ENCODE measurements at regions not wholly inside any gene's neighbourhood (a gene's known extent, or its start where the extent isn't known, plus 50 kb on each side); places are given as distances from the start of the nearest gene placed in this dataset.
A peak's percentile ranks its signal among the peaks of the same experiment; 100 is the strongest.

GRCh38 chr11:38562562-38562961, 1964.5 kb upstream of the RAG2 start:
- intact Hi-C loops (cut with DNase I) = no loop called here
- Histone ChIP-seq H3K9me3 (peaks cover 0 to 4% of the 10 kb centered on the region in 2 donors), H3K36me3 (no peaks in the 10 kb centered on the region), H3K27me3 (no peaks in the 10 kb centered on the region), H3K27ac (no peak overlapping the region), H3K4me3 (no peak overlapping the region), H3K4me1 (no peaks in the 10 kb centered on the region)
- ATAC-seq (no peak), DNase-seq (no peak)
- no peak for TF ChIP-seq CTCF (IDR thresholded peaks at IDR 0.05)

- Histone ChIP-seq H3K4me1 (no peaks in the 10 kb centered on the region), H3K27me3 (no peaks in the 10 kb centered on the region), H3K4me3 (no peak overlapping the region), H3K36me3 (no peaks in the 10 kb centered on the region), H3K27ac (no peak overlapping the region), H3K9me3 (no peaks in the 10 kb centered on the region)
- intact Hi-C loops (cut with DNase I) = no loop called here
- no peak for TF ChIP-seq CTCF (IDR thresholded peaks at IDR 0.05)
- ATAC-seq (no peak), DNase-seq (peak in 2 of 4 donors; percentile 24 to 59)
These were observed 1955.1 kb upstream of the RAG2 start for GRCh38 chr11:38553148-38553547.

GRCh38 chr11:38547462-38547861, 1949.4 kb upstream of the RAG2 start:
- Histone ChIP-seq H3K36me3 (no peaks in the 10 kb centered on the region), H3K4me3 (no peak overlapping the region), H3K9me3 (no peaks in the 10 kb centered on the region), H3K27me3 (no peaks in the 10 kb centered on the region), H3K4me1 (no peaks in the 10 kb centered on the region), H3K27ac (no peak overlapping the region)
- no peak for ATAC-seq
- intact Hi-C loops (cut with DNase I) = no loop called here
- no peak for TF ChIP-seq CTCF (IDR thresholded peaks at IDR 0.05)
- DNase-seq = no peak

GRCh38 chr11:38543986-38544385, 1946.0 kb upstream of the RAG2 start:
- ATAC-seq = no peak
- Histone ChIP-seq H3K9me3 (no peaks in the 10 kb centered on the region), H3K27me3 (no peaks in the 10 kb centered on the region), H3K4me3 (no peak overlapping the region), H3K27ac (no peak overlapping the region), H3K4me1 (no peaks in the 10 kb centered on the region), H3K36me3 (no peaks in the 10 kb centered on the region)
- TF ChIP-seq CTCF (IDR thresholded peaks at IDR 0.05) = no peak
- intact Hi-C loops (cut with DNase I) = no loop called here
- DNase-seq = no peak

GRCh38 chr11:38543311-38543710, 1945.3 kb upstream of the RAG2 start:
- no peak for ATAC-seq
- intact Hi-C loops (cut with DNase I) = no loop called here

More at GRCh38 chr11:38543311-38543710, 1945.3 kb upstream of the RAG2 start:
- Histone ChIP-seq H3K4me3 (no peak overlapping the region), H3K27me3 (no peaks in the 10 kb centered on the region), H3K36me3 (no peaks in the 10 kb centered on the region), H3K4me1 (no peaks in the 10 kb centered on the region), H3K27ac (no peak overlapping the region), H3K9me3 (no peaks in the 10 kb centered on the region)
- no peak for DNase-seq
- TF ChIP-seq CTCF (IDR thresholded peaks at IDR 0.05) = no peak
